HG02840 (cell line): ENCODE measurements at regions not wholly inside any gene's neighbourhood (a gene's known extent, or its start where the extent isn't known, plus 50 kb on each side); places are given as distances from the start of the nearest gene placed in this dataset.

Experiments
- ATAC-seq: cut with Tn5 transposase; IDR thresholded peaks from one replicate; pipeline ENCODE4 v1.9.1; 2021; ENCODE audit warnings: mild to moderate bottlenecking, moderate library complexity, moderate number of reproducible peaks; ENCODE audit not compliant: unreplicated experiment, low FRiP score

- ATAC-seq = no peak
These were observed 139.2 kb downstream of the LINC00632 start for GRCh38 chrX:140848800-140849199.

GRCh38 chrX:140860718-140861117 is 141.7 kb upstream of the SPANXB1 start:
- ATAC-seq = no peak

- no peak for ATAC-seq
These were observed 135.9 kb upstream of the SPANXB1 start for GRCh38 chrX:140866446-140866845.

- no peak for ATAC-seq
These were observed 89.8 kb upstream of the SPANXB1 start for GRCh38 chrX:140912606-140913005.

GRCh38 chrX:140913802-140914501 is 88.4 kb upstream of the SPANXB1 start:
- no peak for ATAC-seq

GRCh38 chrX:140916872-140917271 is 85.5 kb upstream of the SPANXB1 start:
- ATAC-seq = no peak

GRCh38 chrX:140917354-140918115 is 84.9 kb upstream of the SPANXB1 start:
- ATAC-seq = no peak

GRCh38 chrX:140918398-140919038 is 83.9 kb upstream of the SPANXB1 start:
- peak; percentile 86 for ATAC-seq

GRCh38 chrX:140920416-140920815 is 82.0 kb upstream of the SPANXB1 start:
- ATAC-seq = no peak

- ATAC-seq = no peak
These were observed 79.3 kb upstream of the SPANXB1 start for GRCh38 chrX:140923118-140923517.

- no peak for ATAC-seq
These were observed 73.7 kb upstream of the SPANXB1 start for GRCh38 chrX:140928739-140929138.

GRCh38 chrX:140933016-140933415 is 69.4 kb upstream of the SPANXB1 start:
- no peak for ATAC-seq

- no peak for ATAC-seq
These were observed 68.3 kb upstream of the SPANXB1 start for GRCh38 chrX:140933874-140934655.

- ATAC-seq = no peak
These were observed 58.9 kb upstream of the SPANXB1 start for GRCh38 chrX:140943513-140943912.

- no peak for ATAC-seq
These were observed 57.7 kb upstream of the SPANXB1 start for GRCh38 chrX:140944710-140945109.

GRCh38 chrX:140948827-140949226 is 53.6 kb upstream of the SPANXB1 start:
- no peak for ATAC-seq

GRCh38 chrX:140949233-140949632 is 53.2 kb upstream of the SPANXB1 start:
- ATAC-seq = no peak
